ENCODE measurements at regions not wholly inside any gene's neighbourhood (a gene's known extent, or its start where the extent isn't known, plus 50 kb on each side); places are given as distances from the start of the nearest gene placed in this dataset.

- no peaks in the 10 kb centered on the region for H3K4me1 ChIP-seq (ENCODE audit: insufficient read depth, low read length, severe bottlenecking)
- no peaks in the 10 kb centered on the region for H3K36me3 ChIP-seq (ENCODE audit: insufficient read depth, low read length)
- H3F3A ChIP-seq (ENCODE audit: insufficient read depth, low read length) = no peaks in the 10 kb centered on the region
- no peaks in the 10 kb centered on the region for H3K9me3 ChIP-seq (ENCODE audit: low read length)
- H2AFZ ChIP-seq (ENCODE audit: low read length) = no peak overlapping the region
- H3K79me2 ChIP-seq (ENCODE audit: insufficient read depth, low read length) = no peaks in the 10 kb centered on the region
- H3K27ac ChIP-seq (ENCODE audit: low read depth, low read length, poor library complexity, severe bottlenecking) = no peak overlapping the region
- no peak overlapping the region for H3K4me3 ChIP-seq (ENCODE audit: low read depth, low read length, poor library complexity, severe bottlenecking)
- no peak overlapping the region for H3K4me2 ChIP-seq (ENCODE audit: low read length)
- no peaks in the 10 kb centered on the region for H3K27me3 ChIP-seq (ENCODE audit: insufficient read depth, low read length)
- H3K9me2 ChIP-seq (ENCODE audit: low read depth, low read length) = no peaks in the 10 kb centered on the region
- H4K20me1 ChIP-seq (ENCODE audit: insufficient read depth, low read length) = no peaks in the 10 kb centered on the region
- TF ChIP-seq CTCF (IDR thresholded peaks at IDR 0.05; ENCODE audit: low read length) (no peak), EZH2 (IDR thresholded peaks at IDR 0.05; ENCODE audit: borderline replicate concordance, low read length) (no peak)
- H3K9ac ChIP-seq (ENCODE audit: low read length) = no peak overlapping the region
Observed at GRCh38 chr13:105804561-105805190, 730.8 kb downstream of the EFNB2 start.

- Histone ChIP-seq H3K27me3 (ENCODE audit: insufficient read depth, low read length) (no peaks in the 10 kb centered on the region), H3K4me1 (ENCODE audit: insufficient read depth, low read length, severe bottlenecking) (no peaks in the 10 kb centered on the region), H3K79me2 (ENCODE audit: insufficient read depth, low read length) (no peaks in the 10 kb centered on the region), H3K4me2 (ENCODE audit: low read length) (no peak overlapping the region), H3K27ac (ENCODE audit: low read depth, low read length, poor library complexity, severe bottlenecking) (no peak overlapping the region), H3K9me2 (ENCODE audit: low read depth, low read length) (no peaks in the 10 kb centered on the region), H3K36me3 (ENCODE audit: insufficient read depth, low read length) (no peaks in the 10 kb centered on the region), H3K9ac (ENCODE audit: low read length) (no peak overlapping the region), H3K9me3 (ENCODE audit: low read length) (no peaks in the 10 kb centered on the region), H4K20me1 (ENCODE audit: insufficient read depth, low read length) (no peaks in the 10 kb centered on the region), H3K4me3 (ENCODE audit: low read depth, low read length, poor library complexity, severe bottlenecking) (no peak overlapping the region), H3F3A (ENCODE audit: insufficient read depth, low read length) (no peaks in the 10 kb centered on the region), H2AFZ (ENCODE audit: low read length) (no peak overlapping the region)
- TF ChIP-seq EZH2 (IDR thresholded peaks at IDR 0.05; ENCODE audit: borderline replicate concordance, low read length) = no peak
- no peak for TF ChIP-seq CTCF (IDR thresholded peaks at IDR 0.05; ENCODE audit: low read length)
Observed at GRCh38 chr13:105799155-105799554, 736.3 kb downstream of the EFNB2 start.

- TF ChIP-seq CTCF (IDR thresholded peaks at IDR 0.05; ENCODE audit: low read length) (no peak), EZH2 (IDR thresholded peaks at IDR 0.05; ENCODE audit: borderline replicate concordance, low read length) (no peak)
- H3F3A ChIP-seq (ENCODE audit: insufficient read depth, low read length) = no peaks in the 10 kb centered on the region
Observed at GRCh38 chr13:105798541-105798940, 736.9 kb downstream of the EFNB2 start.

More at GRCh38 chr13:105798541-105798940, 736.9 kb downstream of the EFNB2 start:
- Histone ChIP-seq H3K4me1 (ENCODE audit: insufficient read depth, low read length, severe bottlenecking) (no peaks in the 10 kb centered on the region), H3K4me2 (ENCODE audit: low read length) (no peak overlapping the region), H2AFZ (ENCODE audit: low read length) (no peak overlapping the region), H3K79me2 (ENCODE audit: insufficient read depth, low read length) (no peaks in the 10 kb centered on the region), H3K36me3 (ENCODE audit: insufficient read depth, low read length) (no peaks in the 10 kb centered on the region), H4K20me1 (ENCODE audit: insufficient read depth, low read length) (no peaks in the 10 kb centered on the region), H3K27me3 (ENCODE audit: insufficient read depth, low read length) (no peaks in the 10 kb centered on the region), H3K9ac (ENCODE audit: low read length) (no peak overlapping the region), H3K4me3 (ENCODE audit: low read depth, low read length, poor library complexity, severe bottlenecking) (no peak overlapping the region), H3K9me3 (ENCODE audit: low read length) (no peaks in the 10 kb centered on the region), H3K9me2 (ENCODE audit: low read depth, low read length) (no peaks in the 10 kb centered on the region), H3K27ac (ENCODE audit: low read depth, low read length, poor library complexity, severe bottlenecking) (no peak overlapping the region)
